Lung (tissue), 11 donors: ENCODE measurements at regions not wholly inside any gene's neighbourhood (a gene's known extent, or its start where the extent isn't known, plus 50 kb on each side); places are given as distances from the start of the nearest gene placed in this dataset.
A peak's percentile ranks its signal among the peaks of the same experiment; 100 is the strongest.
"Not testable (repeated sequence)": the region's sequence is repeated elsewhere in the genome, so short reads cannot be mapped to it uniquely, and the experiment has no call there.

Experiments used
- ATAC-seq: fragments of 200-7000 bp; cut with Tn5 transposase; one replicate; pipeline ENCODE4 v1.9.1; 2020; ENCODE audit warnings: moderate number of reproducible peaks; ENCODE audit not compliant: insufficient read depth, low FRiP score
- DNase-seq, 3 donors: peaks; one replicate each; pipeline ENCODE4 v3.0.0-alpha.2; 2013 to 2017
- H3K27ac ChIP-seq, 2 donors: one replicate each; pipeline ENCODE4 v1.5.1; 2013; ENCODE audit warnings: mild to moderate bottlenecking in 2 of 2, moderate library complexity in 2 of 2, control low read depth in 1 of 2, inconsistent platforms in 1 of 2, low read depth in 1 of 2, low read length in 1 of 2
- H3K27me3 ChIP-seq, 3 donors: one replicate each; pipeline ENCODE4 v1.5.1; 2013; ENCODE audit warnings: low read length in 2 of 3; ENCODE audit not compliant: control insufficient read depth in 3 of 3, insufficient read depth in 3 of 3
- H3K36me3 ChIP-seq, 4 donors: one replicate each; pipeline ENCODE4 v1.5.1; 2013; ENCODE audit warnings: low read length in 4 of 4, mild to moderate bottlenecking in 1 of 4, moderate library complexity in 1 of 4; ENCODE audit not compliant: control insufficient read depth in 4 of 4, insufficient read depth in 4 of 4
- H3K4me1 ChIP-seq, 5 donors: one replicate each; pipeline ENCODE4 v1.5.1; 2013; ENCODE audit warnings: low read length in 5 of 5, mild to moderate bottlenecking in 2 of 5, moderate library complexity in 1 of 5; ENCODE audit not compliant: control insufficient read depth in 5 of 5, insufficient read depth in 5 of 5
- H3K4me3 ChIP-seq: one replicate; pipeline ENCODE4 v1.5.1; 2013; ENCODE audit warnings: mild to moderate bottlenecking, control low read depth, moderate library complexity
- H3K9ac ChIP-seq, 2 donors: one replicate each; pipeline ENCODE4 v1.5.1; 2013; ENCODE audit warnings: low read length in 2 of 2, control low read depth in 1 of 2; ENCODE audit not compliant: insufficient read depth in 1 of 2
- H3K9me3 ChIP-seq, 4 donors: one replicate each; pipeline ENCODE4 v1.5.1; 2013; ENCODE audit warnings: low read length in 3 of 4, mild to moderate bottlenecking in 1 of 4, moderate library complexity in 1 of 4; ENCODE audit not compliant: control insufficient read depth in 4 of 4, insufficient read depth in 3 of 4
- WGBS, 2 donors: extraction: QIAGEN DNeasy Blood & Tissue Kit; methylation state at CpG; one replicate each; pipeline ENCODE4 v1.1.7; 2013; 5-methylcytosine and 5-hydroxymethylcytosine counted together
- TF ChIP-seq, protein P1 (sequence below): IDR thresholded peaks from 2 replicates; pipeline ENCODE4 v1.5.1; 2012; ENCODE audit warnings: mild to moderate bottlenecking; ENCODE audit errors: control extremely low read depth, extremely low read depth
- donor health status: control.
- donor health status: control.
- donor health status: Bipolar disorder and iron deficiency.
- donor health status: healthy.
- donor health status: DM: yes; HTN: yes; CAD: no.

DNA sequence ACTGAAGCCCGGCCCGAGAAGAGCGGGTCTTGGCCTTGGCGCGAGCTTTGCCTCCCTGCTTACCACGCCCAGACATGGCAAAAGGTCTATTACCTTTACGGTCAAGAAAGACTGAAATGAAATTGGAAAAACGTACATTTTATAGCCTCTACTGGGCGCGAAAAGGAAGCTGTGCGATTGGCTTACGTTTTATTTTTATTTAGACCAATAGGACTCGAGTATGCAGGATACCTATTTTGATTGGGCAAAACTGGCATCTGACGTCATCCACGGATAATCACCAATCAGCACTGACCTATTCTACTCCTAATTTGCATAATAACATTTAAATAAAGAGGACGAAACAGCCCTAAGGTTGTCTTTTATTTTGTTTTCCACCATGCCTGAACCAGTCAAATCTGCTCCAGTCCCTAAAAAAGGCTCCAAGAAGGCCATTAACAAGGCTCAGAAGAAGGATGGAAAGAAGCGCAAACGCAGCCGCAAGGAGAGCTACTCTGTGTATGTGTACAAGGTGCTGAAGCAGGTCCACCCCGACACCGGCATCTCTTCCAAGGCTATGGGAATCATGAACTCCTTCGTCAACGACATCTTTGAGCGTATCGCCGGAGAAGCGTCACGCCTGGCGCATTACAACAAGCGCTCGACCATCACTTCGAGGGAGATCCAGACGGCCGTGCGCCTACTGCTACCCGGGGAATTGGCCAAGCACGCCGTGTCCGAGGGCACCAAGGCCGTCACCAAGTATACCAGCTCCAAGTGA is 97.4 kb downstream of the OR2B2 start:
- H3K4me3 ChIP-seq = no peak overlapping the region
- peak; percentile 84 for ATAC-seq
- H3K36me3 ChIP-seq = no peaks in the 10 kb centered on the region
- peaks cover 0 to 27% (median 4%) of the 10 kb centered on the region in 5 donors for H3K4me1 ChIP-seq
- H3K9me3 ChIP-seq = no peaks in the 10 kb centered on the region
- no peak overlapping the region for H3K27ac ChIP-seq
- TF ChIP-seq, protein P1, sequence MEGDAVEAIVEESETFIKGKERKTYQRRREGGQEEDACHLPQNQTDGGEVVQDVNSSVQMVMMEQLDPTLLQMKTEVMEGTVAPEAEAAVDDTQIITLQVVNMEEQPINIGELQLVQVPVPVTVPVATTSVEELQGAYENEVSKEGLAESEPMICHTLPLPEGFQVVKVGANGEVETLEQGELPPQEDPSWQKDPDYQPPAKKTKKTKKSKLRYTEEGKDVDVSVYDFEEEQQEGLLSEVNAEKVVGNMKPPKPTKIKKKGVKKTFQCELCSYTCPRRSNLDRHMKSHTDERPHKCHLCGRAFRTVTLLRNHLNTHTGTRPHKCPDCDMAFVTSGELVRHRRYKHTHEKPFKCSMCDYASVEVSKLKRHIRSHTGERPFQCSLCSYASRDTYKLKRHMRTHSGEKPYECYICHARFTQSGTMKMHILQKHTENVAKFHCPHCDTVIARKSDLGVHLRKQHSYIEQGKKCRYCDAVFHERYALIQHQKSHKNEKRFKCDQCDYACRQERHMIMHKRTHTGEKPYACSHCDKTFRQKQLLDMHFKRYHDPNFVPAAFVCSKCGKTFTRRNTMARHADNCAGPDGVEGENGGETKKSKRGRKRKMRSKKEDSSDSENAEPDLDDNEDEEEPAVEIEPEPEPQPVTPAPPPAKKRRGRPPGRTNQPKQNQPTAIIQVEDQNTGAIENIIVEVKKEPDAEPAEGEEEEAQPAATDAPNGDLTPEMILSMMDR = no peak
- DNase-seq = peak; percentile 93 to 99 (median 98)
- H3K27me3 ChIP-seq = no peaks in the 10 kb centered on the region
- peak overlapping the region in 1 of 2 donors; percentile 92 for H3K9ac ChIP-seq
- 2 to 4% methylated on average over 40 of the region's 40 CpGs for WGBS, 2 donors

DNA sequence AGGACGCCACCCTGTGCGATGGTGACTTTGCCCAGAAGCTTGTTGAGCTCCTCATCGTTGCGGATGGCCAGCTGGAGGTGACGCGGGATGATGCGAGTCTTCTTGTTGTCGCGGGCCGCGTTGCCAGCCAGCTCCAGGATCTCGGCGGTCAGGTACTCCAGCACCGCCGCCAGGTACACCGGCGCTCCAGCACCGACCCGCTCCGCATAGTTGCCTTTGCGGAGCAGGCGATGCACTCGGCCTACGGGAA is 97.9 kb downstream of the OR2B2 start:
- H3K27me3 ChIP-seq, H3K4me3 ChIP-seq, H3K9me3 ChIP-seq, DNase-seq, H3K27ac ChIP-seq, H3K36me3 ChIP-seq: not testable (repeated sequence)
- peak; percentile 41 for ATAC-seq
- 0 to 1% methylated on average over 2 to 6 of the region's 24 CpGs for WGBS, 2 donors
- H3K9ac ChIP-seq = peak overlapping the region in 1 of 2 donors; percentile 92
- peaks cover 0 to 29% (median 4%) of the 10 kb centered on the region in 5 donors for H3K4me1 ChIP-seq

DNA sequence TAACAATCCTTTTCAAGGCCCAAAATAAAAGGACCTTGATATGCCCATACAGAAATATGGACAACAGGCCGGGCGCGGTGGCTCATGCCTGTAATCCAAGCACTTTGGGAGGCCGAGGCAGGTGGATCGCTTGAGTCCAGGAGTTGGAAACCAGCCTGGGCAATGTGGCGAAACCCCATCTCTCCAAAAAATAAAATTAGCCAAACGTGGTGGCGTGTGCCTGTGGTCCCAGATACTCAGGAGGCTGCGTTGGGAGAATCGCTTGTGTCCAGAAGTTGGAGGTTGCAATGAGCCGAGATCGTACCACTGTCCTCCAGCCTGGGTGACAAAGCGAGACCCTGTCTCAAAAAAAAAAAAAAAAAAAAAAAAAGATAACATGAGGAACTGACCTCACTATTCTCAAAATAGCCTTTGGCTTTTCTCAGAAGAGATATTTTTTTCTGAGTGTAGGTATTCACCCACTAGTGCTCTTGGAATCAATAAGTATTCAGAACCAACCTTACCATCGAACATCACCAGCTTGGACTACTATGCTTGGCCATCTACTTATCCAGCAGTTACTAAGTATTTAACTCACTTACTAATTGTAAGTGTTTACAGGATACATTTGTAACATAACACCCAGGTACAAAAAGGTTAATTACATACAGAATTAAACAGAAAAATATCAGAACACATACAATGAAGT is 99.2 kb downstream of the OR2B2 start:
- Histone ChIP-seq H3K27ac (no peak overlapping the region), H3K27me3 (no peaks in the 10 kb centered on the region), H3K9ac (no peak overlapping the region), H3K4me3 (no peak overlapping the region), H3K4me1 (peaks cover 4 to 38% (median 5%) of the 10 kb centered on the region in 5 donors), H3K36me3 (no peaks in the 10 kb centered on the region), H3K9me3 (no peaks in the 10 kb centered on the region)
- TF ChIP-seq, protein P1 = no peak
- WGBS, 2 donors = 92 to 94% methylated on average over 14 of the region's 14 CpGs
- ATAC-seq (no peak), DNase-seq (peak in 2 of 3 donors; percentile 21 to 42)

DNA sequence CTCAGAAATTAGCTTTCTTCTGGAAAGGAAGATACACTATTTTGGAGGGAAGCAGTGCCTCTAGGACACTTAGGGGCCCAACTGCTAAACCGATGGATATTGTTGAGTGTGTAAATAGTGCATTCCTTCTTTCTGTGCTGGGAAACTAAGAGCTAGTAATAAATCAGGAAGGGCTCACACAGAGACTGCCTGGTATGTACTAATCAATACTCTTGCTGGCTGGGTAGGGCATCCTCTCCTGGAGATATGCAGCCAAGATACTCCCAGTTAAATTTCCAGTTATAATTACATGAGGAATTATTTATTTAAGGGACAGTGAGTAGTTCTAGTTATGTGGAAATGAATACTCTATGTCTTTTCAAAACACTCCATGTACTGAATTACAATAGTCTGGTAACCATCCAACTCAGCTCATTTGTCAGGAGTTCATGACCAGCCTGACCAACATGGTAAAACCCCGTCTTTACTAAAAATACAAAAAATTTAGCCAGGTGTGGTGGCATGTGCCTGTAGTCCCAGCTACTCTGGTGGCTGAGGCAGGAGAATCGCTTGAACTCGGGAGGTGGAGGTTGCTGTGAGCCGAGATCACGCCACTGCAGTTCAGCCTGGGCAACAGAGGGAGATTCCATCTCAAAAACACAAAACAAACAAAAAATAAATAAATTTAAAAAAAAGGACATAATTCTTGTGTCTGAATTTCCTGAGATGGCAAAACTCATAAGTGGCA is 100.0 kb downstream of the OR2B2 start:
- Histone ChIP-seq H3K9ac (no peak overlapping the region), H3K36me3 (no peaks in the 10 kb centered on the region), H3K27ac (no peak overlapping the region), H3K9me3 (no peaks in the 10 kb centered on the region), H3K27me3 (no peaks in the 10 kb centered on the region), H3K4me3 (no peak overlapping the region), H3K4me1 (peaks cover 4 to 39% (median 5%) of the 10 kb centered on the region in 5 donors)
- ATAC-seq = no peak
- peak in 2 of 3 donors; percentile 21 to 42 for DNase-seq
- TF ChIP-seq, protein P1 = no peak
- 80 to 93% methylated on average over 6 of the region's 6 CpGs for WGBS, 2 donors
